MCF 10A (cell line): ENCODE measurements at regions not wholly inside any gene's neighbourhood (a gene's known extent, or its start where the extent isn't known, plus 50 kb on each side); places are given as distances from the start of the nearest gene placed in this dataset.

Source experiments
- BruUV-seq: library from RNA; stranded (reverse); fragments of 400-500 nt; replicated peaks from 2 replicates; lab custom pipeline; 2021; lab: Mats Ljungman, UMichigan
- CTCF ChIA-PET: fragments of 300-600 bp; sonication (Branson Sonifier 250); formaldehyde crosslinking; extraction: SDS; loops from one replicate; lab custom pipeline; 2021; ENCODE audit warnings: antibody characterized with exemption, inconsistent platforms; lab: Yijun Ruan, JAX
- POLR2A ChIA-PET: fragments of 300-600, 350-650 bp; sonication (Branson Sonifier 250); formaldehyde crosslinking; extraction: SDS; loops from one replicate; lab custom pipeline; 2020; ENCODE audit warnings: antibody characterized with exemption, inconsistent platforms; lab: Yijun Ruan, JAX
- DNase-seq: peaks from one replicate; pipeline ENCODE4 v3.0.0-alpha.2; 2018; ENCODE audit not compliant: unreplicated experiment
- H3K27ac Mint-ChIP-seq: one replicate; pipeline ENCODE4 v1.8.0; 2022; ENCODE audit warnings: mild to moderate bottlenecking, low read depth, mixed read lengths; ENCODE audit not compliant: unreplicated experiment
- H3K27me3 Mint-ChIP-seq: one replicate; pipeline ENCODE4 v1.8.0; 2022; ENCODE audit warnings: mixed read lengths; ENCODE audit not compliant: insufficient read depth, unreplicated experiment
- H3K36me3 Mint-ChIP-seq: one replicate; pipeline ENCODE4 v1.8.0; 2022; ENCODE audit warnings: mild to moderate bottlenecking, moderate library complexity, mixed read lengths; ENCODE audit not compliant: insufficient read depth, unreplicated experiment
- H3K4me1 Mint-ChIP-seq: one replicate; pipeline ENCODE4 v1.8.0; 2022; ENCODE audit warnings: mixed read lengths; ENCODE audit not compliant: insufficient read depth, unreplicated experiment
- H3K4me3 Mint-ChIP-seq: one replicate; pipeline ENCODE4 v1.8.0; 2022; ENCODE audit warnings: mild to moderate bottlenecking, moderate library complexity, mixed read lengths; ENCODE audit not compliant: unreplicated experiment
- H3K9me3 Mint-ChIP-seq: one replicate; pipeline ENCODE4 v1.8.0; 2022; ENCODE audit warnings: mixed read lengths; ENCODE audit not compliant: unreplicated experiment
- CTCF ChIP-seq: fragments of 200-600 bp; IDR thresholded peaks from one replicate; pipeline ENCODE4 v1.8.0; 2022; ENCODE audit warnings: antibody characterized with exemption, mild to moderate bottlenecking; ENCODE audit not compliant: unreplicated experiment
- intact Hi-C: fragments of 100-400 bp; cut with micrococcal nuclease; formaldehyde crosslinking; loops from 2 replicates; pipeline ENCODE4 v1.14.1; 2022

DNA sequence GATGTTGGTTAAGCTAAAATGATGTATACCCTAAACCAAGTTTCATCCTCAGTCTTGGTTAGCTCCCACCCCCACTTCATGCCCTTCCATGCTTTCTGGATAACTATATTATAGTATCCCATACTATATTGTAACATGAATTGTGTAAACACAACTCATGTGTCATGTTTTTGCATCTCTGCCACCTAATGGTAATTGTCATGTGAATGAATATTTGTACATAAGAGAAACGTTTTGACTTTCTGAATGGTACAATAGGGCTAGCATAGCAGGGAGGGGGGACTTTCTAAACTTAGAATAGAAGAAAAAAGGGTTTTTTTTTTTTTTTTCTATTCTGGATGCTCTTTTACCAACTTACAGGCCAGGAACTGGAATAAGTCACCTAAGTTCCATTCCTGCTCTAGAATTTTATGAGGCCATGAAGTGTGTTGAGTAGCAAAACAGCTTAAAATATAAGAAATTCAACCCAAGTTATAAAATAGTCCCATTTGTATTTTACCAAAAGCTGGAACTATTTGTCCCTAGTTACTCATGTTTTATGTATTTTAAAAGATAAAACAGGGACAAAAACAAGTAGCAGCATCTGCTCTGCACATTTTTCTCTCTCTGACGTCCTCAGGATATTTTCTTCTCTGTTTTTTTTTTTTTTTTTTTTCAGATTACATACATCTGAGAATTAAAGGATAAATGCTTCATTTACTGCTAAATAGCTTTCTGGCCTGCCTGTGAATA is 77.4 kb downstream of the HLX start:
- Mint-ChIP-seq H3K4me3 (peak overlapping the region; percentile 33), H3K9me3 (no peaks in the 10 kb centered on the region), H3K4me1 (peaks cover 15% of the 10 kb centered on the region), H3K36me3 (peaks cover 12% of the 10 kb centered on the region), H3K27me3 (no peaks in the 10 kb centered on the region), H3K27ac (peak overlapping the region; percentile 89)
- intact Hi-C loops = no loop called here
- ChIA-PET CTCF (interaction anchor here (0.5 to 1.9 kb wide), 10 partner anchors 12 to 1091 kb away, joined by 3 to 5 read pairs (median 3); no protein-coding TSS in a partner anchor), POLR2A (interaction anchor here (0.5 to 1.2 kb wide), 5 partner anchors 12 to 378 kb away, joined by 3 to 5 read pairs (median 3); no protein-coding TSS in a partner anchor)
- BruUV-seq = no TSS peak
- no peak for TF ChIP-seq CTCF
- DNase-seq = no peak

DNA sequence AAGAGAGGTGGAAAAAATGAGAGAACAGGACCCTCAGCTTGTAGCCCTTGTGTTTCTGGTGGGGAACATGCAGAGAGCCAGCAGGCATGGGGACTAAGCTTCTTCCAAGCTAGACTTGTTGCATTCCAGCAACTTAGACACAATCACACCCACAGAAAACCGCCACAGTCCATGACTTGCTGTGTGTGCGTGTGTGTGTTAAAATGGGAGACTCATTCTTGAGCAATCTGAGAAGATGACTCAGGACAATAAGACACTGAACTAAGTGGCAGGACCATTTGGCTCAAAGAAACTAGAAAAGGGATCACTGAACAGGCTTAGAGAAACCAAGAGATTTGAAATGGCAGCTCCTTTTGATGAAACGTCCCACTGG is 78.0 kb downstream of the HLX start:
- Mint-ChIP-seq H3K4me1 (peaks cover 21% of the 10 kb centered on the region), H3K9me3 (no peaks in the 10 kb centered on the region), H3K36me3 (peaks cover 12% of the 10 kb centered on the region), H3K27ac (peak overlapping the region; percentile 89), H3K4me3 (peak overlapping the region; percentile 33), H3K27me3 (no peaks in the 10 kb centered on the region)
- DNase-seq = peak; percentile 97
- CTCF ChIA-PET = interaction anchor here (0.5 to 1.9 kb wide), 7 partner anchors 11 to 1091 kb away, joined by 3 to 5 read pairs (median 3); no protein-coding TSS in a partner anchor
- intact Hi-C loops = no loop called here
- no TSS peak for BruUV-seq
- POLR2A ChIA-PET = interaction anchor here (0.8 to 1.2 kb wide), 4 partner anchors 11 to 78 kb away, joined by 3 to 5 read pairs (median 4); no protein-coding TSS in a partner anchor
- no peak for TF ChIP-seq CTCF

GRCh38 chr1:220958234-220958633 is 79.0 kb downstream of the HLX start:
- intact Hi-C loops = no loop called here
- no peak for DNase-seq
- peak overlapping the region; percentile 89 for H3K27ac Mint-ChIP-seq
- H3K27me3 Mint-ChIP-seq = no peaks in the 10 kb centered on the region
- CTCF ChIA-PET = no interaction called here
- H3K4me1 Mint-ChIP-seq = peaks cover 27% of the 10 kb centered on the region
- BruUV-seq = no TSS peak
- POLR2A ChIA-PET = no interaction called here
- H3K9me3 Mint-ChIP-seq = no peaks in the 10 kb centered on the region
- H3K4me3 Mint-ChIP-seq = no peak overlapping the region
- no peak for TF ChIP-seq CTCF
- H3K36me3 Mint-ChIP-seq = peaks cover 12% of the 10 kb centered on the region

GRCh38 chr1:220962031-220962751 is 82.9 kb downstream of the HLX start:
- intact Hi-C loops = loop anchor here (1.0 to 2.0 kb wide), 4 partner anchors 55 to 477 kb away; no protein-coding TSS in a partner anchor
- POLR2A ChIA-PET = interaction anchor here (0.6 to 1.7 kb wide), 5 partner anchors 14 to 86 kb away, joined by 3 to 4 read pairs (median 3); no protein-coding TSS in a partner anchor
- no peak for TF ChIP-seq CTCF
- Mint-ChIP-seq H3K4me1 (peaks cover 24% of the 10 kb centered on the region), H3K4me3 (no peak overlapping the region), H3K27me3 (no peaks in the 10 kb centered on the region), H3K27ac (peak overlapping the region; percentile 65), H3K9me3 (peaks cover 11% of the 10 kb centered on the region), H3K36me3 (peaks cover 2% of the 10 kb centered on the region)
- peak; percentile 92 for DNase-seq
- CTCF ChIA-PET = interaction anchor here (0.6 to 2.3 kb wide), 7 partner anchors 22 to 473 kb away, joined by 3 to 11 read pairs (median 4); no protein-coding TSS in a partner anchor
- BruUV-seq = TSS peak; percentile 44
